SU-DHL-6 (cell line): ENCODE measurements at regions not wholly inside any gene's neighbourhood (a gene's known extent, or its start where the extent isn't known, plus 50 kb on each side); places are given as distances from the start of the nearest gene placed in this dataset.

ENCODE experiments used
- H2AFZ ChIP-seq: fragments of 200-600 bp; sonication (generic); 2 replicates; pipeline ENCODE4 v1.6.1; 2014; ENCODE audit warnings: low read depth, mild to moderate bottlenecking, moderate library complexity, mixed read lengths, antibody characterized with exemption, low read length; ENCODE audit not compliant: severe bottlenecking
- H3F3A ChIP-seq: fragments of 200-600 bp; shearing (Covaris generic); 2 replicates; pipeline ENCODE4 v1.6.0; 2016; ENCODE audit warnings: antibody characterized with exemption, mild to moderate bottlenecking; ENCODE audit not compliant: insufficient read depth
- H3K27ac ChIP-seq: fragments of 200-600 bp; sonication (generic); 2 replicates; pipeline ENCODE4 v1.5.1; 2016; ENCODE audit warnings: low read depth, mild to moderate bottlenecking, low read length, moderate library complexity, mixed read lengths
- H3K27me3 ChIP-seq: fragments of 200-600 bp; sonication (generic), shearing (Covaris generic); 2 replicates; pipeline ENCODE4 v1.6.0; 2014; ENCODE audit warnings: mild to moderate bottlenecking, low read length
- H3K36me3 ChIP-seq: fragments of 200-600 bp; sonication (generic); 2 replicates; pipeline ENCODE4 v1.6.1; 2014; ENCODE audit warnings: mild to moderate bottlenecking, low read length, mixed read lengths
- H3K4me2 ChIP-seq: fragments of 300-600, 200-600 bp; shearing (Covaris generic), sonication (generic); 2 replicates; pipeline ENCODE4 v1.6.0; 2014; ENCODE audit warnings: low read length, low read depth, mild to moderate bottlenecking; ENCODE audit not compliant: poor library complexity, severe bottlenecking
- H3K4me3 ChIP-seq: fragments of 200-600 bp; sonication (generic); 2 replicates; pipeline ENCODE4 v1.5.1; 2014; ENCODE audit warnings: antibody characterized with exemption, low read length, mild to moderate bottlenecking, mixed read lengths; ENCODE audit not compliant: insufficient read depth, poor library complexity, severe bottlenecking
- H3K79me2 ChIP-seq: fragments of 200-600 bp; sonication (generic); 2 replicates; pipeline ENCODE4 v1.6.1; 2014; ENCODE audit warnings: mild to moderate bottlenecking, low read length, moderate library complexity; ENCODE audit not compliant: insufficient read depth
- H3K9ac ChIP-seq: fragments of 200-600 bp; sonication (generic); 2 replicates; pipeline ENCODE4 v1.7.0; 2014; ENCODE audit warnings: mild to moderate bottlenecking, low read length
- H3K9me2 ChIP-seq: fragments of 200-600 bp; sonication (generic); replicated peaks from 2 replicates; pipeline ENCODE4 v1.6.1; 2014; ENCODE audit warnings: low read length; ENCODE audit not compliant: insufficient read depth
- H3K9me3 ChIP-seq: fragments of 200-600 bp; sonication (generic); 2 replicates; pipeline ENCODE4 v1.6.1; 2014; ENCODE audit warnings: low read length, mixed read lengths; ENCODE audit not compliant: insufficient read depth
- H4K20me1 ChIP-seq: fragments of 200-600 bp; sonication (generic); 2 replicates; pipeline ENCODE4 v1.6.1; 2014; ENCODE audit warnings: low read depth, mild to moderate bottlenecking, antibody characterized with exemption, low read length, moderate library complexity, mixed read lengths
- EZH2phosphoT487 ChIP-seq: fragments of 200-600 bp; sonication (generic), shearing (Covaris generic); conservative IDR thresholded peaks from 2 replicates; pipeline ENCODE4 v1.6.1; 2018; ENCODE audit warnings: mild to moderate bottlenecking, antibody characterized with exemption, low read length, moderate library complexity, mixed read lengths
- TF ChIP-seq, protein P1 (sequence below): fragments of 200-600 bp; sonication (generic); IDR thresholded peaks from one replicate; pipeline ENCODE4 v1.5.1; 2017; ENCODE audit warnings: antibody characterized with exemption, mild to moderate bottlenecking, low read length, moderate library complexity; ENCODE audit not compliant: insufficient read depth, poor library complexity, severe bottlenecking

DNA sequence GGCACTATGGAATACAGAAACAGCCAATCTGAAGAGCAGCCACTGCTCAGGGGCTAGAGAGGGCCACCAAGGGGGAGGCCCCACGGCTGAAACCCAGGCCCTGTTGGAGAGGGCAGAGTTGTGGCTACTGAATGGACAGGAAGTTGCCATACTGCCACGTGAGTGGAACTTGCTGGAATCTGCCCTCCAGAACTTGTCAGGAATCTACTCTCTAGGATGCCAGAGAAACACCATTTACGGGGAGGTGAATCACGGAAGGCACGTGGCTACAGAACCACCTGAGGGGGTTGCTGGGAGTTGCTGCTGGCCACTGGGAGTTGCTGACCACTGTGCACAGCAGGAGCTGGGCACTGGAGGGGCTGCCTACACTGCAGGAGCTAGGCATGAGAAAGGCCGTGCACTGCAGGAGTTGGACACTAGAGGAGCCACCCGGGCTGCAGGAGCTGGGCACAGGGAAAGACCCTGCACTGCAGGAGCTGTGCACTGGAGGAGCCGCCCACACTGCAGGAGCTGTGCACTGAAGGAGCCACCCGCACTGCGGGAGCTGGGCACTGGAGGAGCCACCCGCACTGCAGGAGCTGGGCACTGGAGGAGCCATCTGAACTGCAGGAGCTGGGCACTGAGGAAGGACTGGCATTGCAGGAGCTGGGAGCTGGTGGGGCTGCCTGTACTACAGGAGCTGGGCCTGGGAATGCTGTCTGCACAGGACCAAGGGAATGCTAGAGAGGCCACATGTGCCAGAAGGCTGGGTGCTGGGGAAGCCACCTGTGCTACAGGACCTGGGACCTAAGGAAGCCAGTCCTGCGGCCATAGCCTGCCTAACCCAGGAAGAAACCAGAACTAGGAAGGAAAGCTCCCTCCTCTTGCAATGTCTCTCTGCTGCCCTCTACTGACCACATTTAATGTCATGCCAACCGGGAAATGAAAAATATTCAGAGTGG is 343.4 kb downstream of the MATN1 start:
- Histone ChIP-seq H3K4me3 (no peak overlapping the region), H3K4me2 (no peak overlapping the region), H3K27ac (no peak overlapping the region), H3K79me2 (no peaks in the 10 kb centered on the region), H2AFZ (no peak overlapping the region), H4K20me1 (no peaks in the 10 kb centered on the region), H3K9ac (no peak overlapping the region), H3F3A (no peaks in the 10 kb centered on the region), H3K36me3 (no peaks in the 10 kb centered on the region), H3K9me2 (no peaks in the 10 kb centered on the region), H3K27me3 (no peaks in the 10 kb centered on the region), H3K9me3 (no peaks in the 10 kb centered on the region)
- TF ChIP-seq, protein P1, sequence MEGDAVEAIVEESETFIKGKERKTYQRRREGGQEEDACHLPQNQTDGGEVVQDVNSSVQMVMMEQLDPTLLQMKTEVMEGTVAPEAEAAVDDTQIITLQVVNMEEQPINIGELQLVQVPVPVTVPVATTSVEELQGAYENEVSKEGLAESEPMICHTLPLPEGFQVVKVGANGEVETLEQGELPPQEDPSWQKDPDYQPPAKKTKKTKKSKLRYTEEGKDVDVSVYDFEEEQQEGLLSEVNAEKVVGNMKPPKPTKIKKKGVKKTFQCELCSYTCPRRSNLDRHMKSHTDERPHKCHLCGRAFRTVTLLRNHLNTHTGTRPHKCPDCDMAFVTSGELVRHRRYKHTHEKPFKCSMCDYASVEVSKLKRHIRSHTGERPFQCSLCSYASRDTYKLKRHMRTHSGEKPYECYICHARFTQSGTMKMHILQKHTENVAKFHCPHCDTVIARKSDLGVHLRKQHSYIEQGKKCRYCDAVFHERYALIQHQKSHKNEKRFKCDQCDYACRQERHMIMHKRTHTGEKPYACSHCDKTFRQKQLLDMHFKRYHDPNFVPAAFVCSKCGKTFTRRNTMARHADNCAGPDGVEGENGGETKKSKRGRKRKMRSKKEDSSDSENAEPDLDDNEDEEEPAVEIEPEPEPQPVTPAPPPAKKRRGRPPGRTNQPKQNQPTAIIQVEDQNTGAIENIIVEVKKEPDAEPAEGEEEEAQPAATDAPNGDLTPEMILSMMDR, result peak; percentile 64
- no peak for TF ChIP-seq EZH2phosphoT487

DNA sequence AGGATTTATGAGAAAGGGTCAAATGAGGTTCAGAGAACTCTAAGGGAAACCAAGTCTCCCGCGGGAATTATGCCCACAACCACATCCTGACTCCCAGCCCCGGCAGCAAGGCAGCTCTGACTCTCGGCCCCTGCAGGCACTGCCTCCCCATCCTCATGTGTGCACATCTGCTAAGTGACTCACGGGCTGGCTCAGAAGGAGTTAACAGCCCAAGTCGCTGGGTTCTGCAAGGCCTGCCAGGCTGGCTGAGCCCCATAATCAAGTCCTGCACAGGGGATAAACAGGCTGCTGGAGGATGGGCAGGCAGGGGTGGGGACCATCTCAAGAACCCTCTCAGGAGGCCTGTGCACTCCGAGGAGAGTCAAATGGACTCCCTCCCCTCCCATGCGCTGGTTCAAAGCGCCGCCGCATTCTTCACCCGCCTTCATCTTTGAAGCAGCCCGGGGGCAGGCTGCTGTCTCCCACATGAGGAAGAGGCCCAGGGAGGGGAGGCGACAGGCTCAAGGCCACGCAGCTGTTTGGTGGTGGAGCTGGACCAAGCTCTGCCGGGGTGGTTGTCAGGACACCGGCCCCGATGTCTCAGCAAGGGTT is 344.3 kb downstream of the MATN1 start:
- Histone ChIP-seq H3K9ac (no peak overlapping the region), H3K4me2 (no peak overlapping the region), H3K27me3 (no peaks in the 10 kb centered on the region), H2AFZ (no peak overlapping the region), H3K9me2 (no peaks in the 10 kb centered on the region), H3K9me3 (no peaks in the 10 kb centered on the region), H3K4me3 (no peak overlapping the region), H3K79me2 (no peaks in the 10 kb centered on the region), H3F3A (no peaks in the 10 kb centered on the region), H3K36me3 (no peaks in the 10 kb centered on the region), H4K20me1 (no peaks in the 10 kb centered on the region), H3K27ac (no peak overlapping the region)
- TF ChIP-seq, protein P1, result no peak
- no peak for TF ChIP-seq EZH2phosphoT487

- Histone ChIP-seq H3K4me3 (no peak overlapping the region), H3K4me2 (no peak overlapping the region), H3K9ac (no peak overlapping the region), H3K27me3 (no peaks in the 10 kb centered on the region), H3K79me2 (no peaks in the 10 kb centered on the region), H3K9me2 (no peaks in the 10 kb centered on the region), H3F3A (no peaks in the 10 kb centered on the region), H2AFZ (no peak overlapping the region), H3K36me3 (no peaks in the 10 kb centered on the region), H3K27ac (no peak overlapping the region), H3K9me3 (no peaks in the 10 kb centered on the region), H4K20me1 (no peaks in the 10 kb centered on the region)
- no peak for TF ChIP-seq EZH2phosphoT487
- TF ChIP-seq, protein P1, result no peak
Measured at GRCh38 chr1:30378003-30378596, 345.3 kb downstream of the MATN1 start.
